ENCODE measurements at regions not wholly inside any gene's neighbourhood (a gene's known extent, or its start where the extent isn't known, plus 50 kb on each side); places are given as distances from the start of the nearest gene placed in this dataset.
A peak's percentile ranks its signal among the peaks of the same experiment; 100 is the strongest.

GRCh38 chr2:239640676-239641578 is 240.1 kb upstream of the HDAC4 start:
- in situ Hi-C loops (cut with HindIII; ENCODE audit: low pct_unique_long_range_greater_than_20kb, low sequenced_read_pairs), result no loop called here

GRCh38 chr2:239640210-239640609 is 239.4 kb upstream of the HDAC4 start:
- in situ Hi-C loops (cut with HindIII; ENCODE audit: low pct_unique_long_range_greater_than_20kb, low sequenced_read_pairs), result no loop called here

More at GRCh38 chr2:239640676-239641578, 240.1 kb upstream of the HDAC4 start:
- no peak for DNase-seq (ENCODE audit: low read depth, low spot score)

GRCh38 chr2:239639421-239640185 is 238.8 kb upstream of the HDAC4 start:
- in situ Hi-C loops (cut with HindIII; ENCODE audit: low pct_unique_long_range_greater_than_20kb, low sequenced_read_pairs), result no loop called here
- DNase-seq (ENCODE audit: low read depth, low spot score), result peak; percentile 3

More at GRCh38 chr2:239640210-239640609, 239.4 kb upstream of the HDAC4 start:
- no peak for DNase-seq (ENCODE audit: low read depth, low spot score)

- in situ Hi-C loops (cut with HindIII; ENCODE audit: low pct_unique_long_range_greater_than_20kb, low sequenced_read_pairs), result no loop called here
- no peak for DNase-seq (ENCODE audit: low read depth, low spot score)
These were observed 237.6 kb upstream of the HDAC4 start for GRCh38 chr2:239638376-239638775.

GRCh38 chr2:239636808-239637207 is 236.0 kb upstream of the HDAC4 start:
- in situ Hi-C loops (cut with HindIII; ENCODE audit: low pct_unique_long_range_greater_than_20kb, low sequenced_read_pairs), result no loop called here
- no peak for DNase-seq (ENCODE audit: low read depth, low spot score)

- no peak for DNase-seq (ENCODE audit: low read depth, low spot score)
- in situ Hi-C loops (cut with HindIII; ENCODE audit: low pct_unique_long_range_greater_than_20kb, low sequenced_read_pairs), result no loop called here
These were observed 233.9 kb upstream of the HDAC4 start for GRCh38 chr2:239634769-239635168.

GRCh38 chr2:239630618-239631286 is 229.9 kb upstream of the HDAC4 start:
- DNase-seq (ENCODE audit: low read depth, low spot score), result no peak

GRCh38 chr2:239629926-239630617 is 229.3 kb upstream of the HDAC4 start:
- in situ Hi-C loops (cut with HindIII; ENCODE audit: low pct_unique_long_range_greater_than_20kb, low sequenced_read_pairs), result no loop called here
- DNase-seq (ENCODE audit: low read depth, low spot score), result no peak

More at GRCh38 chr2:239630618-239631286, 229.9 kb upstream of the HDAC4 start:
- in situ Hi-C loops (cut with HindIII; ENCODE audit: low pct_unique_long_range_greater_than_20kb, low sequenced_read_pairs), result no loop called here

- in situ Hi-C loops (cut with HindIII; ENCODE audit: low pct_unique_long_range_greater_than_20kb, low sequenced_read_pairs), result no loop called here
- no peak for DNase-seq (ENCODE audit: low read depth, low spot score)
These were observed 226.3 kb upstream of the HDAC4 start for GRCh38 chr2:239626961-239627592.

GRCh38 chr2:239625971-239626734 is 225.3 kb upstream of the HDAC4 start:
- in situ Hi-C loops (cut with HindIII; ENCODE audit: low pct_unique_long_range_greater_than_20kb, low sequenced_read_pairs), result no loop called here
- no peak for DNase-seq (ENCODE audit: low read depth, low spot score)

- DNase-seq (ENCODE audit: low read depth, low spot score), result no peak
- in situ Hi-C loops (cut with HindIII; ENCODE audit: low pct_unique_long_range_greater_than_20kb, low sequenced_read_pairs), result no loop called here
These were observed 224.5 kb upstream of the HDAC4 start for GRCh38 chr2:239625156-239625845.

GRCh38 chr2:239621611-239622010 is 220.8 kb upstream of the HDAC4 start:
- no peak for DNase-seq (ENCODE audit: low read depth, low spot score)
- in situ Hi-C loops (cut with HindIII; ENCODE audit: low pct_unique_long_range_greater_than_20kb, low sequenced_read_pairs), result no loop called here

GRCh38 chr2:239619369-239619768 is 218.5 kb upstream of the HDAC4 start:
- DNase-seq (ENCODE audit: low read depth, low spot score), result no peak
- in situ Hi-C loops (cut with HindIII; ENCODE audit: low pct_unique_long_range_greater_than_20kb, low sequenced_read_pairs), result no loop called here

- in situ Hi-C loops (cut with HindIII; ENCODE audit: low pct_unique_long_range_greater_than_20kb, low sequenced_read_pairs), result no loop called here
- no peak for DNase-seq (ENCODE audit: low read depth, low spot score)
These were observed 215.9 kb upstream of the HDAC4 start for GRCh38 chr2:239616729-239617128.

- DNase-seq (ENCODE audit: low read depth, low spot score), result no peak
- in situ Hi-C loops (cut with HindIII; ENCODE audit: low pct_unique_long_range_greater_than_20kb, low sequenced_read_pairs), result no loop called here
These were observed 211.3 kb upstream of the HDAC4 start for GRCh38 chr2:239612133-239612532.

- no peak for DNase-seq (ENCODE audit: low read depth, low spot score)
- in situ Hi-C loops (cut with HindIII; ENCODE audit: low pct_unique_long_range_greater_than_20kb, low sequenced_read_pairs), result no loop called here
These were observed 210.5 kb upstream of the HDAC4 start for GRCh38 chr2:239611222-239611795.

All from SK-MEL-5 (cell line).